Ishikawa (cell line): ENCODE measurements at regions not wholly inside any gene's neighbourhood (a gene's known extent, or its start where the extent isn't known, plus 50 kb on each side); places are given as distances from the start of the nearest gene placed in this dataset.

Source experiments
- CEBPB ChIP-seq: IDR thresholded peaks from 2 replicates; pipeline ENCODE4 v1.6.1; 2012
- CREB1 ChIP-seq: IDR thresholded peaks from 2 replicates; pipeline ENCODE4 v1.6.1; 2012; ENCODE audit warnings: low read depth
- EGR1 ChIP-seq: IDR thresholded peaks from 2 replicates; pipeline ENCODE4 v1.6.1; 2012
- EP300 ChIP-seq: IDR thresholded peaks from 2 replicates; pipeline ENCODE4 v1.6.1; 2012; ENCODE audit warnings: borderline replicate concordance
- FOXM1 ChIP-seq: IDR thresholded peaks from 2 replicates; pipeline ENCODE4 v1.6.1; 2012; ENCODE audit warnings: low read depth, borderline replicate concordance
- MAX ChIP-seq: IDR thresholded peaks from 2 replicates; pipeline ENCODE4 v1.6.1; 2012
- NFIC ChIP-seq: IDR thresholded peaks from 2 replicates; pipeline ENCODE4 v1.6.1; 2012
- RAD21 ChIP-seq: IDR thresholded peaks from 2 replicates; pipeline ENCODE4 v1.6.1; 2012; ENCODE audit warnings: low read depth
- REST ChIP-seq: IDR thresholded peaks from 2 replicates; pipeline ENCODE4 v1.6.1; 2012; ENCODE audit warnings: low read depth, mild to moderate bottlenecking
- TAF1 ChIP-seq: IDR thresholded peaks from 2 replicates; pipeline ENCODE4 v1.6.1; 2012; ENCODE audit warnings: low read depth, mild to moderate bottlenecking
- TCF12 ChIP-seq: IDR thresholded peaks from 2 replicates; pipeline ENCODE4 v1.6.1; 2012; ENCODE audit warnings: low read depth
- TEAD4 ChIP-seq: IDR thresholded peaks from 2 replicates; pipeline ENCODE4 v1.6.1; 2012
- YY1 ChIP-seq: IDR thresholded peaks from 2 replicates; pipeline ENCODE4 v1.6.1; 2012; ENCODE audit warnings: low read depth
- ZBTB7A ChIP-seq: IDR thresholded peaks from 2 replicates; pipeline ENCODE4 v1.6.1; 2012; ENCODE audit warnings: low read depth
- TF ChIP-seq, protein P1 (sequence below): IDR thresholded peaks from 2 replicates; pipeline ENCODE4 v1.6.1; 2012

GRCh38 chr1:232743999-232744398 lies 61.2 kb upstream of the MAP10 start:
- TF ChIP-seq TCF12 (no peak), EP300 (no peak), REST (no peak), ZBTB7A (no peak), MAX (no peak), CEBPB (no peak), CREB1 (no peak), TEAD4 (no peak)
- TF ChIP-seq, protein P1, sequence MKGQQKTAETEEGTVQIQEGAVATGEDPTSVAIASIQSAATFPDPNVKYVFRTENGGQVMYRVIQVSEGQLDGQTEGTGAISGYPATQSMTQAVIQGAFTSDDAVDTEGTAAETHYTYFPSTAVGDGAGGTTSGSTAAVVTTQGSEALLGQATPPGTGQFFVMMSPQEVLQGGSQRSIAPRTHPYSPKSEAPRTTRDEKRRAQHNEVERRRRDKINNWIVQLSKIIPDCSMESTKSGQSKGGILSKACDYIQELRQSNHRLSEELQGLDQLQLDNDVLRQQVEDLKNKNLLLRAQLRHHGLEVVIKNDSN: no peak

GRCh38 chr1:232744847-232745246 lies 60.4 kb upstream of the MAP10 start:
- no peak for TF ChIP-seq CREB1
- no peak for TF ChIP-seq RAD21
- TF ChIP-seq FOXM1: no peak
- TF ChIP-seq, protein P1: no peak
- TF ChIP-seq CEBPB: no peak
- TF ChIP-seq EP300: no peak
- TF ChIP-seq TCF12: no peak
- TF ChIP-seq NFIC: no peak
- TF ChIP-seq EGR1: no peak
- no peak for TF ChIP-seq TAF1
- TF ChIP-seq REST: no peak
- no peak for TF ChIP-seq MAX
- TF ChIP-seq TEAD4: no peak
- TF ChIP-seq ZBTB7A: no peak
- TF ChIP-seq YY1: no peak

GRCh38 chr1:232748910-232749368 lies 56.3 kb upstream of the MAP10 start:
- TF ChIP-seq EGR1 (no peak), ZBTB7A (no peak), TCF12 (no peak), TAF1 (no peak), NFIC (no peak), CREB1 (no peak), FOXM1 (no peak), MAX (no peak)
- TF ChIP-seq, protein P1: no peak

- no peak for TF ChIP-seq EP300
- no peak for TF ChIP-seq ZBTB7A
- no peak for TF ChIP-seq TAF1
- no peak for TF ChIP-seq RAD21
- no peak for TF ChIP-seq TEAD4
- no peak for TF ChIP-seq FOXM1
- no peak for TF ChIP-seq MAX
- no peak for TF ChIP-seq YY1
Observed at GRCh38 chr1:232751393-232752140, 53.6 kb upstream of the MAP10 start.

- TF ChIP-seq RAD21 (no peak), FOXM1 (no peak), ZBTB7A (no peak), YY1 (no peak), TAF1 (no peak), CREB1 (no peak), TEAD4 (no peak), CEBPB (no peak), REST (no peak), EGR1 (no peak), EP300 (no peak), NFIC (no peak), TCF12 (no peak), MAX (no peak)
- TF ChIP-seq, protein P1: no peak
Observed at GRCh38 chr1:232752365-232752764, 52.9 kb upstream of the MAP10 start.
